ENCODE measurements at regions not wholly inside any gene's neighbourhood (a gene's known extent, or its start where the extent isn't known, plus 50 kb on each side); places are given as distances from the start of the nearest gene placed in this dataset.
A peak's percentile ranks its signal among the peaks of the same experiment; 100 is the strongest.

DNA sequence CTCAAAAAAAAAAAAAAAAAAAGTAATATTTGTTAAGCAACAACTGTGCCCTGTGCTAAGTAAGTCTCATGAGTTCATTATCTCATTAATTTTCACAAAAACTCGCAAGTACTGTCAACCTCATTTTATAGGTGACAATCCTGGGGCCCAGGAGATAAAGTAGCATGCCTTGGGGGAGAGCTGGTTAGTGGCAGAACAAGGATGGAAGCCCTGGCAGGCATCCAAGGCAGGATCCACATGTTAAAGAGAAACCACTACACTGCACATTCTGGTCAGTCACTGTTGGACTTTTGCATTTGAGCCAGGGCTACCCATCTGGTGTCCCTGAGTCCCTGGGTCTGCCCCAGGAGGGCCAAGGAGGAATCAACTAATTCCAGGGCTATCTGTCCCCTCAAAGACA is 54.6 kb downstream of the ZFP36L2 start:
- H3K27ac ChIP-seq = no peak overlapping the region
- in situ Hi-C loops (cut with HindIII; ENCODE audit: low pct_ligation_motif_present, low sequenced_read_pairs) = no loop called here
- H3K36me3 ChIP-seq (replicated peaks) = no peaks in the 10 kb centered on the region
- no peak overlapping the region for H3K4me3 ChIP-seq (ENCODE audit: low read depth, low read length)
- TF ChIP-seq, protein P1, sequence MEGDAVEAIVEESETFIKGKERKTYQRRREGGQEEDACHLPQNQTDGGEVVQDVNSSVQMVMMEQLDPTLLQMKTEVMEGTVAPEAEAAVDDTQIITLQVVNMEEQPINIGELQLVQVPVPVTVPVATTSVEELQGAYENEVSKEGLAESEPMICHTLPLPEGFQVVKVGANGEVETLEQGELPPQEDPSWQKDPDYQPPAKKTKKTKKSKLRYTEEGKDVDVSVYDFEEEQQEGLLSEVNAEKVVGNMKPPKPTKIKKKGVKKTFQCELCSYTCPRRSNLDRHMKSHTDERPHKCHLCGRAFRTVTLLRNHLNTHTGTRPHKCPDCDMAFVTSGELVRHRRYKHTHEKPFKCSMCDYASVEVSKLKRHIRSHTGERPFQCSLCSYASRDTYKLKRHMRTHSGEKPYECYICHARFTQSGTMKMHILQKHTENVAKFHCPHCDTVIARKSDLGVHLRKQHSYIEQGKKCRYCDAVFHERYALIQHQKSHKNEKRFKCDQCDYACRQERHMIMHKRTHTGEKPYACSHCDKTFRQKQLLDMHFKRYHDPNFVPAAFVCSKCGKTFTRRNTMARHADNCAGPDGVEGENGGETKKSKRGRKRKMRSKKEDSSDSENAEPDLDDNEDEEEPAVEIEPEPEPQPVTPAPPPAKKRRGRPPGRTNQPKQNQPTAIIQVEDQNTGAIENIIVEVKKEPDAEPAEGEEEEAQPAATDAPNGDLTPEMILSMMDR (IDR thresholded peaks at IDR 0.05; ENCODE audit: low read depth, low read length, missing control alignments) = no peak
- no peaks in the 10 kb centered on the region for H3K27me3 ChIP-seq (replicated peaks)
- peak; percentile 57 for DNase-seq

DNA sequence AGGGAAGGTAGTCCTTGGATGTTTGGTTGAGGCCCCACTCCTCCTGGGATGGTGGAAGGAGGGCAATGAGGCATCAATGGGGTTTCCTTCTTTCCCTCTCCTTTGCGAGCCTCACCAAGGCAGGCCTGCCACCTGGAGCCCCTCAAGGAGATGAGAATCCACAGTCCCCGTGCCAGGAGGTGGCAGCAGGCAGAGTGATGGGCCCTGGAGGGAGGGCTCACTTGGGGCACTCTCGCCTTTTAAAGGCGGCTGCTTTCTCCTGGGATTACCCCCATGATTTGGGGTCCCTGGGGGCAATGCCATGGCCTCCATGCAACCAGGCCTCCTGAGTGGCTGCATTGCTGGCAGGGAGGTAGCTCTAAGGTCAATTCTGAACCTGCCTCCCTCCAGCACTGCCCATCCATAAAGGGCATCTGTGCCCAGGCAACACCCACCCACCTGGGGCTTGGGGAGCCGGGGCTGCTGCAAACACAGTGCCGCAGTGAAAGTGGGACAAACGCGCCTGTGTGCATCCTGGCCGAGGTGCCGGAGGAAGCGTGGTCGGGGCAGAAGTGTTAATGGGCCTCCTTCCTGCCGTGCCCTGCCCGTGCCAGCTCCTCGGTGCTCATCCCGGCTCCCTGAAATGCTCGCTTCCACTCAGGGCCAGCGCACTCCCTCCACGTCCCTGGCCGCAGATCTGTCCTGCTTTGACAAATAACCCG is 55.9 kb downstream of the ZFP36L2 start:
- H3K4me3 ChIP-seq (ENCODE audit: low read depth, low read length) = no peak overlapping the region
- TF ChIP-seq, protein P1 (IDR thresholded peaks at IDR 0.05; ENCODE audit: low read depth, low read length, missing control alignments) = no peak
- no peaks in the 10 kb centered on the region for H3K27me3 ChIP-seq (replicated peaks)
- no peak for DNase-seq
- H3K27ac ChIP-seq = no peak overlapping the region
- no peaks in the 10 kb centered on the region for H3K36me3 ChIP-seq (replicated peaks)
- in situ Hi-C loops (cut with HindIII; ENCODE audit: low pct_ligation_motif_present, low sequenced_read_pairs) = no loop called here

DNA sequence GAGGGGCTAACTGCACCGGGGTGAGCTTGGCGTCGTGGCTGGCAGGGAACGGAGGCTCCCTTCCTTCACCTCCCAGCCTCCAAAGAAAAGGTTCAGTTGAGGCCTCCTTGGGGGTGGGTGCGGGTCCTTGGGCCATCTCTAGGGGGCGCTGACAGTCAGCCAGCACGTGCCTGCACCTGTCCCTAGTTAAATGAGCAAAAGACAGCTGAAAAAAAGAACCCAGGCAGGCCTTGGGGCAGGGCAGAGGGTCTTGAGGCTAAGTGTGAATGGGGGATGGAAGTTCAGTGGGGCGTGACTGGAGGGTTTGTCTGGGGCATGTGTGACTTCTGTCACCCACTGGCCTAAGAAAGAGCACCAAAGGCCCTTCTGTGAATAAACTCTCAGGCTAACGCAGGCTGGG is 56.4 kb downstream of the ZFP36L2 start:
- H3K4me3 ChIP-seq (ENCODE audit: low read depth, low read length) = no peak overlapping the region
- TF ChIP-seq, protein P1 (IDR thresholded peaks at IDR 0.05; ENCODE audit: low read depth, low read length, missing control alignments) = peak; percentile 71
- H3K36me3 ChIP-seq (replicated peaks) = no peaks in the 10 kb centered on the region
- H3K27me3 ChIP-seq (replicated peaks) = no peaks in the 10 kb centered on the region
- no peak for DNase-seq
- in situ Hi-C loops (cut with HindIII; ENCODE audit: low pct_ligation_motif_present, low sequenced_read_pairs) = no loop called here
- no peak overlapping the region for H3K27ac ChIP-seq

DNA sequence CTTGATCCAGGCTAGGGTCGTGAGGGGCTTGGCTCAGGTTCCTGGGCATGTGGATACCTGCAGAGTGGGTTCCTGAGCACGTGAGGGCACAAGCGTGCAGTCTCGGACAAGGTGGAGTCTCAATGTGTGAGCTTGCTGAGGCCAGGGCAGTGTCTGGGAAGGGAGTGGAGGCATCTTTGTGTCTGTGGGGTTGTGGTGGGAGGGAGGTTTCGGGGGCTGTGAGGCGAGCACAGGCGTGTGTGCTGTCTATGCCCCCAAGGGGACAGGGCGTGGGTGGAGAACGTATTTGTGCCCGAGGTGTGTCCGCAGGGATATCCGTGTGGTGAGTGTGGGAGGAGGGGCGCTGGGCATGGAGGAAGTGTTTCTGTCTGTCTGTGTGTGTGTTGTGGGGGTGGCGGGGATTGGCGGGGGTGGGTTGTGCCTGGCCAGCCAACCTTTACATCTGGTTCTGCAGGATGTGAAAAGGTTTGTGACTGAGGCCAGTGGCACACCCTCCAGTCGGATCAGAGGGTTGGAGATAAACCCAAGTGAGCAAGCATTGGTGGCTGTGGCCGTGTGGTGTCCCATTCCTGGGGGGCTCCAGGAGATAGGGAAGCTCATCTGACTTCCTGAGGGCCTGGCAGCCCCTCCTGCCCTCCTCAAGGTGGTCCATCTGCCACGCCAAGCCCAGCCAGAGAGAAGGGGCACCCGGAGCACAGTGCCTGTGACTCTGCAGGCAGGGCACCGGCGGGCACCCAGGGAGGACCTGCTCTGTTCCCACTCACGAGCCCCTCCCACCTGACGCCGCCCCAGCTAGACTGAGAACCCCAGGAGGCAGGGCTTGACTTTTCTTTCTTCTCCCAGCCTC is 57.1 kb downstream of the ZFP36L2 start:
- Histone ChIP-seq H3K27ac (no peak overlapping the region), H3K27me3 (replicated peaks) (no peaks in the 10 kb centered on the region), H3K4me3 (ENCODE audit: low read depth, low read length) (no peak overlapping the region), H3K36me3 (replicated peaks) (no peaks in the 10 kb centered on the region)
- TF ChIP-seq, protein P1 (IDR thresholded peaks at IDR 0.05; ENCODE audit: low read depth, low read length, missing control alignments) = no peak
- DNase-seq = no peak
- in situ Hi-C loops (cut with HindIII; ENCODE audit: low pct_ligation_motif_present, low sequenced_read_pairs) = no loop called here

DNA sequence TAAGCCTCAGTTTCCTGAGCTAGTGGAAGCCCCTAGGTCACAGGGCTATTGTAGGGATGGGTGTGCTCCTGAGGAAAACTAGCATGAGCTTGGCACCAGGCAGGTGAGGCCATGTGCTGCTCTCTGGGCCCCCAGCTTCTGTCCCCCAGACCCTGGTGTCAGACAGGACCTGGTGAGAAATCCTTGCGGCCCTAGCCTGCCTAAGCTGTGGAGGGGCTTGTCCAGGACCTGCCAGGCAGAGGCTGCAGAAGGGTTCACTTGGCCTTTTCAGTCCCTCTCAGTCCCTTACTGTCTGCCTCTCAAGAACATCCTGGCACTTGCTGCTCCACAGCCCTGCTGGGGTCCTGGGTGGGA is 58.4 kb downstream of the ZFP36L2 start:
- H3K27me3 ChIP-seq (replicated peaks) = no peaks in the 10 kb centered on the region
- H3K4me3 ChIP-seq (ENCODE audit: low read depth, low read length) = no peak overlapping the region
- in situ Hi-C loops (cut with HindIII; ENCODE audit: low pct_ligation_motif_present, low sequenced_read_pairs) = no loop called here
- no peak overlapping the region for H3K27ac ChIP-seq
- TF ChIP-seq, protein P1 (IDR thresholded peaks at IDR 0.05; ENCODE audit: low read depth, low read length, missing control alignments) = no peak
- DNase-seq = no peak
- H3K36me3 ChIP-seq (replicated peaks) = no peaks in the 10 kb centered on the region
